Kidney capillary endothelial cell (primary cell): ENCODE measurements at regions not wholly inside any gene's neighbourhood (a gene's known extent, or its start where the extent isn't known, plus 50 kb on each side); places are given as distances from the start of the nearest gene placed in this dataset.

Experiments
- DNase-seq: peaks from one replicate; pipeline ENCODE4 v3.0.0-alpha.2; 2018; ENCODE audit warnings: low spot score

DNA sequence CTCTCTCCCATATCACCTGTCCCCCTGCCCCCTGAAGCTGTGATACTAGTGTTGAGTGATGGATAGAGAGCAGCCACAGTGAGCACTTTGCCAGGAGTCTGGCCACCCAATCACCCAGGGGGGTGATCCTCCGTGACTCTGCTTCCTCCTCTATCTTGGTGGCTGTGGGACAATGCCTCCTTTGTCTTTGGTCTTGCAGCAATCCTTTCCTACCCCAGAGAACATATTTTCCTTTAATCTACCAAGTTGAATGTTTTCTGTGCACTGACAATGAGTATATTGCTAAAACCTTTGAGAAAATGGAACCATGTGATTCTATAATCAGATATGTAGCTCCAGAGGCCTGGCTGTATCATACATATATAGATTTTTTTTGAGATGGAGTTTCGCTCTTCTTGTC is 58.1 kb upstream of the HEPHL1 start:
- no peak for DNase-seq

GRCh38 chr11:93967258-93967657 is 53.9 kb upstream of the HEPHL1 start:
- no peak for DNase-seq

- no peak for DNase-seq
Measured at GRCh38 chr11:93967944-93968343, 53.2 kb upstream of the HEPHL1 start.

DNA sequence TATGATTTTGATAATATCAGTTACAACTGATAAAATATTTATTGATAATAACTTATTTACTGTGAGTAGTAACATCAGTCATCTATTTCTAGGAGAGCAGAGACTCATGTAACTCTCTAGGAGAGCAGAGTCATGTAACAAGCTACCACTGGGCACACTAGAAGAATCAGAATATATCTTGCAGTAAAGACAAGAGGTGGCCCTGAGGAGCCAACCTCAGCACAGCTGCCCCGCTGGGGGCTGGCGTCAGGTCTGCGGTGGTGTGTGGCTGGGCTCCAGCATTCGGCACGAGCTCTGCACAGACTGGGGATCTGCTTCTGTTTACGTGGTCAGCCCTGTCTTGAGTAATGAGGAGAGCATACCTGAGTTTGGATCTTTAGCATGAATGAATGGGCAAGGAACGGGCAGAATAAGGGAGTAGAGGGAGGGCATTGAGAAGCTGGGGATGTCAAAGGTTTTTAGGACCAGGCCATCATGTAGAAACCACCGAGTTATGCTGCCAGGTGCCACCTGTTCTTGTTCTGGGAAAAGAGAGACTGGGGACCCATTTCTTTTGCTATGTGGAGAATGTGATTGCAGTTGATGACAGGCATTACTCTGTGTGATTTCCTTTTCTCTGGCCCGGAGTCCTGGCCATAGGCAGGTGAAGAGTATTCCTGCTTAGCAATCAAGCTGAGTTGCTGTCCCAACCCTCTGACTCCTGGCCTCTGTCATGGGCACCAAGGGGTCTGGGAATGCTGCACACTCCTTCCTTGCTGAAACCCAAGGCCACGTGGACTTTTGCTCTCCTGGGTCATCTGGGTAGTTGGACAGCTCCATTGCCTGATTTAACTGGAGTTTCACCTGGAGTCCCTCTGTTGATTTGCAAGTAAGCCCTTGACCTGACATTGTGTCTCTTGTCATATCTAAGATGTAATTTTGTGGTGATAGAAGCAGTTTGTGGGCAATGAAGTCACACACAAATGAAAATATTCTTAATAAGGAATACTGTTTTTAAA is 50.9 kb upstream of the HEPHL1 start:
- DNase-seq: no peak
